Fibroblast of villous mesenchyme (primary cell): ENCODE measurements at regions not wholly inside any gene's neighbourhood (a gene's known extent, or its start where the extent isn't known, plus 50 kb on each side); places are given as distances from the start of the nearest gene placed in this dataset.

Experiments used
- DNase-seq: peaks from one replicate; pipeline ENCODE4 v3.0.0-alpha.2; 2010; ENCODE audit warnings: low read depth
- H3K4me3 ChIP-seq: 2 replicates; pipeline ENCODE4 v1.5.1; 2011; ENCODE audit warnings: low read depth, mild to moderate bottlenecking, low read length
- CTCF ChIP-seq: IDR thresholded peaks from 2 replicates; pipeline ENCODE4 v1.5.1; 2012; ENCODE audit warnings: low read depth, mild to moderate bottlenecking, low read length; ENCODE audit not compliant: insufficient read depth

- DNase-seq = no peak
- H3K4me3 ChIP-seq = no peak overlapping the region
- TF ChIP-seq CTCF = no peak
These were observed 308.8 kb upstream of the ZNF32 start for GRCh38 chr10:43957267-43958070.

GRCh38 chr10:43955978-43956377, 307.3 kb upstream of the ZNF32 start:
- no peak for DNase-seq
- no peak for TF ChIP-seq CTCF
- no peak overlapping the region for H3K4me3 ChIP-seq

GRCh38 chr10:43955002-43955596, 306.4 kb upstream of the ZNF32 start:
- no peak overlapping the region for H3K4me3 ChIP-seq
- no peak for DNase-seq
- TF ChIP-seq CTCF = no peak

GRCh38 chr10:43953672-43954071, 305.0 kb upstream of the ZNF32 start:
- H3K4me3 ChIP-seq = no peak overlapping the region
- TF ChIP-seq CTCF = no peak
- DNase-seq = no peak

- DNase-seq = no peak
- no peak overlapping the region for H3K4me3 ChIP-seq
- no peak for TF ChIP-seq CTCF
These were observed 304.1 kb upstream of the ZNF32 start for GRCh38 chr10:43952760-43953159.

- DNase-seq = no peak
- H3K4me3 ChIP-seq = no peak overlapping the region
- no peak for TF ChIP-seq CTCF
These were observed 300.7 kb upstream of the ZNF32 start for GRCh38 chr10:43949351-43949750.
